HepG2 (cell line): ENCODE measurements at regions not wholly inside any gene's neighbourhood (a gene's known extent, or its start where the extent isn't known, plus 50 kb on each side); places are given as distances from the start of the nearest gene placed in this dataset.

ENCODE experiments used
- ATAC-seq: fragments of 200-7000 bp; cut with Tn5 transposase; 3 replicates; pipeline ENCODE4 v1.9.1; 2020; ENCODE audit warnings: mild to moderate bottlenecking, moderate library complexity
- BruUV-seq: library from RNA; stranded (reverse); fragments of 400-500 nt; replicated peaks from 2 replicates; lab custom pipeline; 2021; lab: Mats Ljungman, UMichigan
- CTCF ChIA-PET: fragments of 300-600 bp; formaldehyde crosslinking; extraction: SDS; loops from one replicate; lab custom pipeline; 2021; ENCODE audit warnings: low total read pairs, inconsistent platforms, low intra/inter-chr PET ratio; lab: Yijun Ruan, JAX
- POLR2A ChIA-PET: fragments of 350-600 bp; sonication (Branson Sonifier 250); formaldehyde crosslinking; loops from one replicate; lab custom pipeline; 2020; ENCODE audit warnings: antibody characterized with exemption, inconsistent platforms; lab: Yijun Ruan, JAX
- DNase-seq: peaks from one replicate; pipeline ENCODE4 v3.0.0-alpha.2; 2015; ENCODE audit warnings: low spot score
- FAIRE-seq: peaks from 3 replicates; lab custom pipeline; 2011; peaks lifted over from hg19 to GRCh38; lab: Jason Lieb, UNC
- H2AFZ ChIP-seq: one replicate; pipeline ENCODE4 v1.6.1; 2011; ENCODE audit warnings: low read length, inconsistent platforms
- H3K27ac ChIP-seq: fragments of 300-600 bp; 3 replicates; pipeline ENCODE4 v1.8.0; 2011; ENCODE audit warnings: mixed run types, mild to moderate bottlenecking, mixed read lengths, low read length, inconsistent platforms; ENCODE audit not compliant: insufficient read depth; ENCODE audit errors: extremely low read length
- H3K27me3 ChIP-seq, 2 experiments: fragments of 200-600 bp in 1 of 2; 2 replicates in 1 of 2; 3 replicates in 1 of 2; pipeline versions ENCODE4 v1.6.0 to v1.8.0; 2011; ENCODE audit warnings: low read length in 2 of 2, mild to moderate bottlenecking in 2 of 2, moderate library complexity in 2 of 2, inconsistent platforms in 1 of 2; ENCODE audit not compliant: insufficient read depth in 2 of 2, control insufficient read depth in 1 of 2
- H3K36me3 ChIP-seq, 2 experiments: fragments of 200-600 bp in 1 of 2; replicated peaks in 1 of 2; 2 replicates in 1 of 2; 3 replicates in 1 of 2; pipeline versions ENCODE4 v1.5.1 to v1.8.0; 2011; ENCODE audit warnings: low read length in 2 of 2, inconsistent platforms in 1 of 2; ENCODE audit not compliant: insufficient read depth in 2 of 2, control insufficient read depth in 1 of 2
- H3K4me1 ChIP-seq: 2 replicates; pipeline ENCODE4 v1.5.1; 2012; ENCODE audit warnings: low read length, inconsistent platforms; ENCODE audit not compliant: insufficient read depth
- H3K4me2 ChIP-seq: 2 replicates; pipeline ENCODE4 v1.6.0; 2011; ENCODE audit warnings: low read depth, low read length, inconsistent platforms
- H3K4me3 ChIP-seq, 3 experiments: fragments of 200-600 bp in 1 of 3; sonication (generic), shearing (Covaris generic) in 1 of 3; replicated peaks in 1 of 3; 2 replicates each; pipeline ENCODE4 v1.5.1; 2011 to 2016; ENCODE audit warnings: low read length in 3 of 3, inconsistent platforms in 2 of 3, low read depth in 2 of 3, mild to moderate bottlenecking in 2 of 3, control low read depth in 1 of 3, mixed read lengths in 1 of 3; ENCODE audit not compliant: insufficient read depth in 1 of 3
- H3K79me2 ChIP-seq: one replicate; pipeline ENCODE4 v1.6.1; 2011; ENCODE audit warnings: low read length, inconsistent platforms; ENCODE audit not compliant: insufficient read depth
- H3K9ac ChIP-seq: 2 replicates; pipeline ENCODE4 v1.6.0; 2011; ENCODE audit warnings: mild to moderate bottlenecking, low read depth, low read length, inconsistent platforms; ENCODE audit not compliant: insufficient read depth
- H3K9me3 ChIP-seq: 2 replicates; pipeline ENCODE4 v1.5.1; 2012; ENCODE audit warnings: mild to moderate bottlenecking, low read length
- H4K20me1 ChIP-seq: 2 replicates; pipeline ENCODE4 v1.6.0; 2011; ENCODE audit warnings: inconsistent platforms, mild to moderate bottlenecking, low read length, moderate library complexity; ENCODE audit not compliant: insufficient read depth
- MAF1 ChIP-seq: sonication (generic); formaldehyde crosslinking; IDR thresholded peaks from 2 replicates; pipeline ENCODE4 v1.5.0; 2020; ENCODE audit warnings: missing genetic modification reagents, borderline replicate concordance
- MXD1 ChIP-seq: sonication (generic); formaldehyde crosslinking; IDR thresholded peaks from 2 replicates; pipeline ENCODE4 v1.4.0; 2020; ENCODE audit warnings: mild to moderate bottlenecking, missing genetic modification reagents
- PLRG1 ChIP-seq: fragments of 450-650 bp; conservative IDR thresholded peaks from 2 replicates; pipeline ENCODE4 v1.6.1; 2016
- RAD21 ChIP-seq: fragments of 450-650 bp; formaldehyde crosslinking; IDR thresholded peaks from 2 replicates; pipeline ENCODE4 v1.5.0; 2020; ENCODE audit warnings: mild to moderate bottlenecking
- STAT6 ChIP-seq: sonication (generic); formaldehyde crosslinking; IDR thresholded peaks from 2 replicates; pipeline ENCODE4 v1.4.0; 2020; ENCODE audit warnings: missing genetic modification reagents, mild to moderate bottlenecking, borderline replicate concordance
- TBP ChIP-seq: sonication (generic); formaldehyde crosslinking; IDR thresholded peaks from 2 replicates; pipeline ENCODE4 v1.5.0; 2020; ENCODE audit warnings: missing genetic modification reagents
- ZNF101 ChIP-seq: sonication (generic); formaldehyde crosslinking; IDR thresholded peaks from 2 replicates; pipeline ENCODE4 v1.4.0; 2020; ENCODE audit warnings: mild to moderate bottlenecking, low read depth, missing genetic modification reagents, borderline replicate concordance
- ZNF614 ChIP-seq: IDR thresholded peaks from 2 replicates; pipeline ENCODE4 v1.6.1; 2018; ENCODE audit warnings: missing biosample characterization, missing genetic modification reagents, inconsistent platforms, borderline replicate concordance
- ZNF644 ChIP-seq: IDR thresholded peaks from 2 replicates; pipeline ENCODE4 v1.6.1; 2016; ENCODE audit warnings: low read depth
- ZNF7 ChIP-seq: IDR thresholded peaks from 2 replicates; pipeline ENCODE4 v1.6.1; 2016; ENCODE audit warnings: missing biosample characterization, missing genetic modification reagents
- ZNF766 ChIP-seq: sonication (generic); formaldehyde crosslinking; IDR thresholded peaks from 2 replicates; pipeline ENCODE4 v1.5.0; 2020; ENCODE audit warnings: missing genetic modification reagents, borderline replicate concordance
- ZSCAN9 ChIP-seq: IDR thresholded peaks from 2 replicates; pipeline ENCODE4 v1.6.1; 2016; ENCODE audit warnings: borderline replicate concordance
- WGBS: methylation state at CpG from one replicate; pipeline ENCODE4 v1.1.6; 2017; ENCODE audit warnings: low lambda C conversion rate; 5-methylcytosine and 5-hydroxymethylcytosine counted together
- in situ Hi-C: cut with HindIII; loops from 2 replicates; pipeline ENCODE4 v1.10.0; 2017; ENCODE audit warnings: low pct_unique_long_range_greater_than_20kb; ENCODE audit not compliant: extremely low pct_ligation_motif_present
- intact Hi-C: fragments of 100-400 bp; cut with micrococcal nuclease; formaldehyde crosslinking; loops from one replicate; pipeline ENCODE4 v1.10.0; 2022; ENCODE audit not compliant: unreplicated experiment
- TF ChIP-seq, protein P1 (sequence below): sonication (generic); formaldehyde crosslinking; IDR thresholded peaks from 2 replicates; pipeline ENCODE4 v1.5.0; 2020; ENCODE audit warnings: mild to moderate bottlenecking, missing genetic modification reagents, moderate library complexity
- TF ChIP-seq, protein P2 (sequence below): sonication (generic); formaldehyde crosslinking; IDR thresholded peaks from 2 replicates; pipeline ENCODE4 v1.5.0; 2020; ENCODE audit warnings: mild to moderate bottlenecking, missing genetic modification reagents, borderline replicate concordance

DNA sequence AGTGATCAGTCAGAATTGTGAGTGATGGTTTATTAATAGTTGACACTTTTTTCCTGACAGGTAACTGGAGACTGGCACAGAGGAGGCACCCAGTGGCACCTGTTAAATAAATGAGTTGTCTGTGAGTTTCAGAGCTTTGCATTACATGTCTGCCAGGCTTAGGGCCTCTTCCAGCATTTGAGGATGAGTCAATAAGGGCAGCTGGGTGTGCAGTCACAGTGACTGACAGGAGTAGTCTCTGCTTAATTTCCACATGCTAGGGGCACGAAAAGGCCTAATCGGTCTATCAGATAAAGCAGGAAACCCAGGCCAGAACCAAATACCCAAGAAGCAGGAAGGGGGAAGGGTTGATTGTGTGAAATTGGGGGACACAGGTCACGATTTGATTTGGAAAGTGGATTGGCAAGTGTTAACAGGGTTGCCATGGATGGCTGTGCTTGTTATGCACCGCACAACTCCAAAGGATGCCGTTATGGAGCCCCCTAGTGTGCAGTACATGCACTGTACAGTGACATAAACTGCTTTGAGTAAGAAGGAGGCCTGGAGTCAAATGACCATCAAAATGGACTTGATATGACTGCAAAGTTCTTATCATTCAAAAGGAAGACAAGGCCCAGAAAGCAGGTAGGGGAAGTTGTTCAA lies 111.9 kb upstream of the GGTLC1 start:
- no peak overlapping the region for H3K27ac ChIP-seq
- FAIRE-seq = peak; percentile 79
- intact Hi-C loops = loop anchor here (2.0 to 5.0 kb wide), 2 partner anchors 163 to 212 kb away; no protein-coding TSS in a partner anchor
- TF ChIP-seq STAT6 (CRISPR knock-in tag) = no peak
- no peak for TF ChIP-seq ZSCAN9 (CRISPR knock-in tag)
- TF ChIP-seq ZNF644 = 0 out of 2 replicates have a peak, but pooled peaks have one; percentile 38
- TF ChIP-seq ZNF614 = no peak
- no peak for TF ChIP-seq ZNF7 (CRISPR knock-in tag)
- TF ChIP-seq MXD1 (CRISPR knock-in tag) = no peak
- TF ChIP-seq ZNF766 (CRISPR knock-in tag) = no peak
- TF ChIP-seq, protein P1, sequence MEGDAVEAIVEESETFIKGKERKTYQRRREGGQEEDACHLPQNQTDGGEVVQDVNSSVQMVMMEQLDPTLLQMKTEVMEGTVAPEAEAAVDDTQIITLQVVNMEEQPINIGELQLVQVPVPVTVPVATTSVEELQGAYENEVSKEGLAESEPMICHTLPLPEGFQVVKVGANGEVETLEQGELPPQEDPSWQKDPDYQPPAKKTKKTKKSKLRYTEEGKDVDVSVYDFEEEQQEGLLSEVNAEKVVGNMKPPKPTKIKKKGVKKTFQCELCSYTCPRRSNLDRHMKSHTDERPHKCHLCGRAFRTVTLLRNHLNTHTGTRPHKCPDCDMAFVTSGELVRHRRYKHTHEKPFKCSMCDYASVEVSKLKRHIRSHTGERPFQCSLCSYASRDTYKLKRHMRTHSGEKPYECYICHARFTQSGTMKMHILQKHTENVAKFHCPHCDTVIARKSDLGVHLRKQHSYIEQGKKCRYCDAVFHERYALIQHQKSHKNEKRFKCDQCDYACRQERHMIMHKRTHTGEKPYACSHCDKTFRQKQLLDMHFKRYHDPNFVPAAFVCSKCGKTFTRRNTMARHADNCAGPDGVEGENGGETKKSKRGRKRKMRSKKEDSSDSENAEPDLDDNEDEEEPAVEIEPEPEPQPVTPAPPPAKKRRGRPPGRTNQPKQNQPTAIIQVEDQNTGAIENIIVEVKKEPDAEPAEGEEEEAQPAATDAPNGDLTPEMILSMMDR (CRISPR knock-in tag) = peak; percentile 84
- TF ChIP-seq ZNF101 (CRISPR knock-in tag) = no peak
- TF ChIP-seq PLRG1 = no peak
- peak; percentile 63 for TF ChIP-seq RAD21 (CRISPR knock-in tag)
- TF ChIP-seq, protein P2, sequence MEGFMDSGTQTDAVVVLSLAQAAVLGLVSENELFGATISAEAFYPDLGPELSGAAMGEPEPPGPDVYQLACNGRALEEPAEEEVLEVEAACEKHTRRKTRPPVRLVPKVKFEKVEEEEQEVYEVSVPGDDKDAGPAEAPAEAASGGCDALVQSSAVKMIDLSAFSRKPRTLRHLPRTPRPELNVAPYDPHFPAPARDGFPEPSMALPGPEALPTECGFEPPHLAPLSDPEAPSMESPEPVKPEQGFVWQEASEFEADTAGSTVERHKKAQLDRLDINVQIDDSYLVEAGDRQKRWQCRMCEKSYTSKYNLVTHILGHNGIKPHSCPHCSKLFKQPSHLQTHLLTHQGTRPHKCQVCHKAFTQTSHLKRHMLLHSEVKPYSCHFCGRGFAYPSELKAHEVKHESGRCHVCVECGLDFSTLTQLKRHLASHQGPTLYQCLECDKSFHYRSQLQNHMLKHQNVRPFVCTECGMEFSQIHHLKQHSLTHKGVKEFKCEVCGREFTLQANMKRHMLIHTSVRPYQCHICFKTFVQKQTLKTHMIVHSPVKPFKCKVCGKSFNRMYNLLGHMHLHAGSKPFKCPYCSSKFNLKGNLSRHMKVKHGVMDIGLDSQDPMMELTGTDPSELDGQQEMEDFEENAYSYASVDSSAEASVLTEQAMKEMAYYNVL (CRISPR knock-in tag) = no peak
- TF ChIP-seq MAF1 (CRISPR knock-in tag) = no peak
- TF ChIP-seq TBP (CRISPR knock-in tag) = no peak

More for the DNA sequence above, 111.9 kb upstream of the GGTLC1 start:
- no peaks in the 10 kb centered on the region for H4K20me1 ChIP-seq
- BruUV-seq = no TSS peak
- H3K36me3 ChIP-seq = no peaks in the 10 kb centered on the region
- CTCF ChIA-PET = interaction anchor here (2.8 kb wide), 1 partner anchor 163 kb away, joined by 17 read pairs; no protein-coding TSS in a partner anchor
- no peak overlapping the region for H3K9ac ChIP-seq
- in situ Hi-C loops = no loop called here
- H3K4me1 ChIP-seq = no peaks in the 10 kb centered on the region
- H2AFZ ChIP-seq = no peak overlapping the region
- peak; percentile 98 for ATAC-seq
- DNase-seq = peak; percentile 70
- no peak overlapping the region for H3K4me2 ChIP-seq
- H3K4me3 ChIP-seq = no peak overlapping the region
- WGBS = 10% methylated on average over 5 of the region's 5 CpGs
- H3K79me2 ChIP-seq = no peaks in the 10 kb centered on the region
- no peaks in the 10 kb centered on the region for H3K9me3 ChIP-seq
- H3K27me3 ChIP-seq = peaks cover 0 to 5% of the 10 kb centered on the region in 2 experiments; a peak in 1 of 5 replicates
- POLR2A ChIA-PET = no interaction called here
